ENCODE measurements at regions not wholly inside any gene's neighbourhood (a gene's known extent, or its start where the extent isn't known, plus 50 kb on each side); places are given as distances from the start of the nearest gene placed in this dataset.

DNA sequence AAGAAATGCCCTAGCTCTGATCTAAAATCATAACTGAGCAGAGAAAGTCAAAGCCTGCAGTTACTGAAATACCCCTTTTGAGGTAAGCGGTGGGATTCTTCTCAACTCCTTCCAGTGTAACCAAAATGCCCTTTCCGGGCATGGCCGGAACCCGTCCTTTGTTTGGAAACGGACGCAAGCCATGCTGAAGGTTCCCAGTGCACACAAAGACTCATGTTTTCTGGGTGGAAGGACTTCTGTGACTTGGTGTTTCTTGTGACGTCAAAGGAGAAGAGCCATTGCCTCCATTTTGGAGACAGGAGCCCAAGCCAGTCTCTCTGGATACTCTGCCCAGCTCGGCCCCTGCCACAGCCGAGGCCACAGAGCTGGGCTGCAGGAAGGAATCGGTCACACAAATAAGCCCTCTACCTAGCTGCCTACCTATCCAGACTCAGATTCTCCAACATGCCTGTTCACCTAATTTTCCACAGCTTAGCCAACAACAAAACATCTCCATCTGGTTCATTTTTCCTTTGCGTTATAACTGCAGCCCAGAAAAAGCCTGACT is 182.8 kb downstream of the TBXT start:
- TF ChIP-seq, protein P1, sequence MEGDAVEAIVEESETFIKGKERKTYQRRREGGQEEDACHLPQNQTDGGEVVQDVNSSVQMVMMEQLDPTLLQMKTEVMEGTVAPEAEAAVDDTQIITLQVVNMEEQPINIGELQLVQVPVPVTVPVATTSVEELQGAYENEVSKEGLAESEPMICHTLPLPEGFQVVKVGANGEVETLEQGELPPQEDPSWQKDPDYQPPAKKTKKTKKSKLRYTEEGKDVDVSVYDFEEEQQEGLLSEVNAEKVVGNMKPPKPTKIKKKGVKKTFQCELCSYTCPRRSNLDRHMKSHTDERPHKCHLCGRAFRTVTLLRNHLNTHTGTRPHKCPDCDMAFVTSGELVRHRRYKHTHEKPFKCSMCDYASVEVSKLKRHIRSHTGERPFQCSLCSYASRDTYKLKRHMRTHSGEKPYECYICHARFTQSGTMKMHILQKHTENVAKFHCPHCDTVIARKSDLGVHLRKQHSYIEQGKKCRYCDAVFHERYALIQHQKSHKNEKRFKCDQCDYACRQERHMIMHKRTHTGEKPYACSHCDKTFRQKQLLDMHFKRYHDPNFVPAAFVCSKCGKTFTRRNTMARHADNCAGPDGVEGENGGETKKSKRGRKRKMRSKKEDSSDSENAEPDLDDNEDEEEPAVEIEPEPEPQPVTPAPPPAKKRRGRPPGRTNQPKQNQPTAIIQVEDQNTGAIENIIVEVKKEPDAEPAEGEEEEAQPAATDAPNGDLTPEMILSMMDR (IDR thresholded peaks at IDR 0.05; ENCODE audit: poor library complexity, severe bottlenecking) = no peak
- TF ChIP-seq SMC3 (conservative IDR thresholded peaks at IDR 0.05; ENCODE audit: poor library complexity) = no peak

Measured in neural cell (in vitro differentiated cells).